ENCODE measurements at regions not wholly inside any gene's neighbourhood (a gene's known extent, or its start where the extent isn't known, plus 50 kb on each side); places are given as distances from the start of the nearest gene placed in this dataset.

GRCh38 chr2:198692907-198693510 lies 764.7 kb downstream of the SATB2 start:
- intact Hi-C loops (cut with DNase I): no loop called here

GRCh38 chr2:198691236-198691635 lies 766.5 kb downstream of the SATB2 start:
- Histone ChIP-seq H3K27ac (no peak overlapping the region), H3K36me3 (no peaks in the 10 kb centered on the region), H3K27me3 (no peaks in the 10 kb centered on the region), H3K4me3 (no peak overlapping the region), H3K9me3 (peaks cover 0 to 7% (median 0%) of the 10 kb centered on the region in 11 donors), H3K4me1 (no peaks in the 10 kb centered on the region)
- no peak for DNase-seq
- WGBS, 2 donors: 90 to 94% methylated on average over 2 of the region's 2 CpGs
- no peak for ATAC-seq
- intact Hi-C loops (cut with DNase I): no loop called here
- no peak for TF ChIP-seq CTCF (IDR thresholded peaks at IDR 0.05)

More at GRCh38 chr2:198692907-198693510, 764.7 kb downstream of the SATB2 start:
- Histone ChIP-seq H3K9me3 (peaks cover 0 to 7% (median 0%) of the 10 kb centered on the region in 11 donors), H3K27me3 (no peaks in the 10 kb centered on the region), H3K27ac (no peak overlapping the region), H3K4me1 (no peaks in the 10 kb centered on the region), H3K36me3 (no peaks in the 10 kb centered on the region), H3K4me3 (no peak overlapping the region)
- no peak for DNase-seq
- no peak for TF ChIP-seq CTCF (IDR thresholded peaks at IDR 0.05)
- WGBS, 2 donors: 60 to 82% methylated on average over 9 of the region's 9 CpGs
- ATAC-seq: no peak

GRCh38 chr2:198664321-198664720 lies 793.4 kb downstream of the SATB2 start:
- Histone ChIP-seq H3K36me3 (no peaks in the 10 kb centered on the region), H3K4me3 (no peak overlapping the region), H3K4me1 (no peaks in the 10 kb centered on the region), H3K9me3 (no peaks in the 10 kb centered on the region), H3K27ac (no peak overlapping the region), H3K27me3 (no peaks in the 10 kb centered on the region)
- ATAC-seq (no peak), DNase-seq (no peak)
- intact Hi-C loops (cut with DNase I): no loop called here
- WGBS, 2 donors: 73 to 81% methylated on average over 2 of the region's 2 CpGs
- TF ChIP-seq CTCF (IDR thresholded peaks at IDR 0.05): no peak

- DNase-seq (no peak), ATAC-seq (no peak)
- no peaks in the 10 kb centered on the region for H3K27me3 ChIP-seq
- no peaks in the 10 kb centered on the region for H3K36me3 ChIP-seq
- 26 to 35% methylated on average over 4 of the region's 4 CpGs for WGBS, 2 donors
- H3K4me1 ChIP-seq: no peaks in the 10 kb centered on the region
- intact Hi-C loops (cut with DNase I): no loop called here
- no peak overlapping the region for H3K27ac ChIP-seq
- no peak for TF ChIP-seq CTCF (IDR thresholded peaks at IDR 0.05)
- H3K4me3 ChIP-seq: no peak overlapping the region
- H3K9me3 ChIP-seq: no peaks in the 10 kb centered on the region
Observed at GRCh38 chr2:198662905-198663304, 794.8 kb downstream of the SATB2 start.
